ENCODE measurements at regions not wholly inside any gene's neighbourhood (a gene's known extent, or its start where the extent isn't known, plus 50 kb on each side); places are given as distances from the start of the nearest gene placed in this dataset.

DNA sequence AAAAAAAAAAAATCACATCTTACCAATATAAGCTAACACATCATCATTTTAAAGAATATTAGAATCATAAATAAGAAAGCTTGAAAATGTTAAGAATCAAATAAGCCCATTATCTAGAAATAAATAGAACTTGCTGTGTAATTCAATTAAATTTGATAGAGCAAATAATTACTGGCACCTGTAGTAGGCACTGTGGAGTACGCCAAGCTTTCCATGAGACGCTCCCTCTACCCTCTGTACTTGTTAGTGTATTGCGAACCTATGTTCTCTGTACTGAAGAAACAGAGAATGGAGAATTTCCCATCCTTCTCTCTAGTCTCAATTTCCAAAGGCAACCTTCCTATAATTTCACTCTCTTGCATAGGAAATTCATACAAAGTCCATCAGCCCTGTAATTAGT is 61.7 kb upstream of the HAND2 start:
- no peak for DNase-seq (ENCODE audit: low spot score)
- ATAC-seq (ENCODE audit: low FRiP score): no peak
- TF ChIP-seq, protein P1, sequence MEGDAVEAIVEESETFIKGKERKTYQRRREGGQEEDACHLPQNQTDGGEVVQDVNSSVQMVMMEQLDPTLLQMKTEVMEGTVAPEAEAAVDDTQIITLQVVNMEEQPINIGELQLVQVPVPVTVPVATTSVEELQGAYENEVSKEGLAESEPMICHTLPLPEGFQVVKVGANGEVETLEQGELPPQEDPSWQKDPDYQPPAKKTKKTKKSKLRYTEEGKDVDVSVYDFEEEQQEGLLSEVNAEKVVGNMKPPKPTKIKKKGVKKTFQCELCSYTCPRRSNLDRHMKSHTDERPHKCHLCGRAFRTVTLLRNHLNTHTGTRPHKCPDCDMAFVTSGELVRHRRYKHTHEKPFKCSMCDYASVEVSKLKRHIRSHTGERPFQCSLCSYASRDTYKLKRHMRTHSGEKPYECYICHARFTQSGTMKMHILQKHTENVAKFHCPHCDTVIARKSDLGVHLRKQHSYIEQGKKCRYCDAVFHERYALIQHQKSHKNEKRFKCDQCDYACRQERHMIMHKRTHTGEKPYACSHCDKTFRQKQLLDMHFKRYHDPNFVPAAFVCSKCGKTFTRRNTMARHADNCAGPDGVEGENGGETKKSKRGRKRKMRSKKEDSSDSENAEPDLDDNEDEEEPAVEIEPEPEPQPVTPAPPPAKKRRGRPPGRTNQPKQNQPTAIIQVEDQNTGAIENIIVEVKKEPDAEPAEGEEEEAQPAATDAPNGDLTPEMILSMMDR (IDR thresholded peaks at IDR 0.05): no peak

DNA sequence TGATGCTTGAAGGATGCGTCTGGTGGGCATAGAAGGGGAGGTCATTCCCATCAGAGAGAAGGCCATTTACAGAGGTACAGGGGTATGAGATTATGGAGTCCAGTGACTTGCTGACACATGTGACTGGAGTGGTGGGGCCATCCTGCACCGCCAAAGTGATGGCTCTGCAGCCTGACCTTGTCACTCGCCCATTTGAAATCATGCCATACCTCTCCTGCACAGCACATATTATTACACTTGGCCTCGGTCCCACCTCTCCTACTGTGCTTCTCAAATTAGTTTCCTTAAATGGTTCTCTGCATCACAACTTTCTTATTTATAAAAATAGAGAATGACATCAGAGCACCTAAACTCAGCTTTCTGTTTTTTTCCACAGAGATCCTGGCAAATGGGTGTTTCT is 60.7 kb upstream of the HAND2 start:
- no peak for DNase-seq (ENCODE audit: low spot score)
- TF ChIP-seq, protein P1 (IDR thresholded peaks at IDR 0.05): no peak
- no peak for ATAC-seq (ENCODE audit: low FRiP score)

DNA sequence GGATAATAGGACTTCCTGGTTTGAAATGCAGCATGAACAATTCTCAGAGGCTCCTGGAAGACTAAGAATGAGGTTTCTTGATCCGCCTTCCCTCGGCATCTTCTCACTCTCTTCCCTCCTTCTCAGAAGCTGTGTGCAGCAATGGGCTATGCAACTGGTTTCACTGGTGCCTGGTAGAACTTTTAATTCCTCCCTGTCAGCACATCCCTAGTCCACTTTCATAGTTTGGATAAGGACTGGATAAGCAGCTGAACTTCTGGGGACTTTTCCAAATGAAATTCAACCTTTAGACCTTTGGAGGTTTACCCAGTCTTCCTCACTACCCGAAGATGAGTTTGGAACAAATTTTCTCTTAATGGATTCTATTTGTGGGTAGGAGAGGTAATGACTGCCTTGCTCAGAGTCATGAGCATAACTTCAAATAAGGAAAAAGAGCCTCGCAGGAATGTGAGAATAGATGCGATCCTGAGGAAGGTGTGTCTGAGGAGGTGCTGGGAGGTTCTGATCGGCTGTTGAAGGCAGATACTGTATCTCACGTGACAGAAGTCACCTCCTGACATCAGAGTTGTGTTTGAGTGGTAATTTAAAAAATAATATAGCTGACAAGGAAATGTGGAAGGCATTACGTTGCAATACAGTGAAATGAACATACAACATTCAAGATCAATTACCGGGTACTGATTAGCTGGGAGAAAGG is 56.0 kb upstream of the HAND2 start:
- TF ChIP-seq, protein P1 (IDR thresholded peaks at IDR 0.05): no peak

DNA sequence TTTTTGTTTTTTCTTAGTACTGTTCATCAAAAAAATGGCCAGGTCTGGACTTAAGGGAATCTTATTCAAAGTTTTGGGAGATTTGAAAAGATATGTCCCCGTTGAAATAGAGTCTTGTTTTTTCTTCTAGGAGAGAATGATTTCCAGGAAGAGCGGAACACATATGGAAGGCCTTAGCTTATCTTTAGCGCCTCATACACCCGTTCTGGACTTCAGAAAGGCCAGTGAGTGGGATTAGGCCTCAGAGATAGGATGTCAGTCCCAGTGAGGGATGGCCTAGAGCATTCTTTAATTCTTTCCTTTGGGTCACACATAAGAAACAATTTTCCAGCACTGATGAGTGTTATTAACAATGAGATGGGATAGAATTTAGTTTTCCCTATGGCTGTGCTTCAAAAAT is 54.5 kb upstream of the HAND2 start:
- no peak for ATAC-seq (ENCODE audit: low FRiP score)
- TF ChIP-seq, protein P1 (IDR thresholded peaks at IDR 0.05): no peak
- DNase-seq (ENCODE audit: low spot score): no peak

More for the DNA sequence above, 56.0 kb upstream of the HAND2 start:
- no peak for ATAC-seq (ENCODE audit: low FRiP score)
- DNase-seq (ENCODE audit: low spot score): no peak

All from omental fat pad (tissue), 3 donors.